ENCODE measurements at regions not wholly inside any gene's neighbourhood (a gene's known extent, or its start where the extent isn't known, plus 50 kb on each side); places are given as distances from the start of the nearest gene placed in this dataset.

DNA sequence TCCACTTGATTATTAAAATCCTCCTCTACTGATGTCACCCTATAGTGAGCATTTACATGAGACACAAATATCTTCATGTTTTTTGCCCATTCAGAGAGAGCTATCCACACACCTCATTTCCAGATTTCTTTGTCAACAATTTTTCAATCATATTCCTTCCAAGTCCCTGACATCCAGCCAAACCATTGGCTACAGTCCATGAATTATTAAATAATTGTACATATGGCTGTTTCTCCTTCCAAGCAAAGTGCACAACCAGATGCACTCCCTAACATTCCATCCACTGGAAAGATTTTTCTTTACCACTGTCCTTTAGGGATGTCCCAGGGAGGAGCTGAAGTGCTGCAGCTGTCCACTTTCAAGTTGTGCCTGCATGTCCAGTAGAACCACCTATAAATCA, 328.0 kb upstream of the MDFIC2 start:
- TF ChIP-seq EZH2 (IDR thresholded peaks at IDR 0.05; ENCODE audit: borderline replicate concordance, low read depth, low read length, severe bottlenecking) = no peak
- no peak for TF ChIP-seq POLR2A (IDR thresholded peaks at IDR 0.05; ENCODE audit: low read depth, low read length)
- TF ChIP-seq, protein P1, sequence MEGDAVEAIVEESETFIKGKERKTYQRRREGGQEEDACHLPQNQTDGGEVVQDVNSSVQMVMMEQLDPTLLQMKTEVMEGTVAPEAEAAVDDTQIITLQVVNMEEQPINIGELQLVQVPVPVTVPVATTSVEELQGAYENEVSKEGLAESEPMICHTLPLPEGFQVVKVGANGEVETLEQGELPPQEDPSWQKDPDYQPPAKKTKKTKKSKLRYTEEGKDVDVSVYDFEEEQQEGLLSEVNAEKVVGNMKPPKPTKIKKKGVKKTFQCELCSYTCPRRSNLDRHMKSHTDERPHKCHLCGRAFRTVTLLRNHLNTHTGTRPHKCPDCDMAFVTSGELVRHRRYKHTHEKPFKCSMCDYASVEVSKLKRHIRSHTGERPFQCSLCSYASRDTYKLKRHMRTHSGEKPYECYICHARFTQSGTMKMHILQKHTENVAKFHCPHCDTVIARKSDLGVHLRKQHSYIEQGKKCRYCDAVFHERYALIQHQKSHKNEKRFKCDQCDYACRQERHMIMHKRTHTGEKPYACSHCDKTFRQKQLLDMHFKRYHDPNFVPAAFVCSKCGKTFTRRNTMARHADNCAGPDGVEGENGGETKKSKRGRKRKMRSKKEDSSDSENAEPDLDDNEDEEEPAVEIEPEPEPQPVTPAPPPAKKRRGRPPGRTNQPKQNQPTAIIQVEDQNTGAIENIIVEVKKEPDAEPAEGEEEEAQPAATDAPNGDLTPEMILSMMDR (IDR thresholded peaks at IDR 0.05; ENCODE audit: extremely low read depth in 1 of 2, insufficient read depth in 1 of 2, low read depth in 1 of 2, low read length in 2 of 2) = no peak
- TF ChIP-seq POLR2AphosphoS5 (IDR thresholded peaks at IDR 0.05; ENCODE audit: insufficient read depth, low read depth, low read length) = no peak
- TF ChIP-seq, protein P2, sequence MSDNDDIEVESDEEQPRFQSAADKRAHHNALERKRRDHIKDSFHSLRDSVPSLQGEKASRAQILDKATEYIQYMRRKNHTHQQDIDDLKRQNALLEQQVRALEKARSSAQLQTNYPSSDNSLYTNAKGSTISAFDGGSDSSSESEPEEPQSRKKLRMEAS (IDR thresholded peaks at IDR 0.05; ENCODE audit: insufficient read depth, insufficient read length) = no peak
- no peak for TF ChIP-seq MYC (IDR thresholded peaks at IDR 0.05; ENCODE audit: low read depth, low read length)
- no peak for TF ChIP-seq FOS (IDR thresholded peaks at IDR 0.05; ENCODE audit: borderline replicate concordance, insufficient read depth, low read length)
- no peak for TF ChIP-seq JUN (IDR thresholded peaks at IDR 0.05; ENCODE audit: borderline replicate concordance, insufficient read depth, insufficient read length, low read depth)

Measured in endothelial cell of umbilical vein (primary cell).